ENCODE measurements at regions not wholly inside any gene's neighbourhood (a gene's known extent, or its start where the extent isn't known, plus 50 kb on each side); places are given as distances from the start of the nearest gene placed in this dataset.

GRCh38 chr12:75665216-75665615 lies 153.8 kb upstream of the KRR1 start:
- no TSS peak for BruUV-seq (replicated peaks)
- Mint-ChIP-seq H3K4me1 (ENCODE audit: low read depth, unreplicated experiment) (peaks cover 25% of the 10 kb centered on the region), H3K27me3 (ENCODE audit: insufficient read depth, unreplicated experiment) (no peaks in the 10 kb centered on the region), H3K27ac (ENCODE audit: unreplicated experiment) (peak overlapping the region; percentile 92), H3K9me3 (ENCODE audit: unreplicated experiment) (no peaks in the 10 kb centered on the region), H3K4me3 (ENCODE audit: unreplicated experiment) (no peak overlapping the region), H3K36me3 (ENCODE audit: insufficient read depth, unreplicated experiment) (no peaks in the 10 kb centered on the region)
- Histone ChIP-seq H3K4me3 (ENCODE audit: low read depth, low read length) (no peak overlapping the region), H3K9me3 (no peaks in the 10 kb centered on the region), H3K4me1 (peaks cover 37% of the 10 kb centered on the region), H3K27me3 (replicated peaks; ENCODE audit: control insufficient read depth, insufficient read depth, low read length) (no peaks in the 10 kb centered on the region), H3K36me3 (ENCODE audit: control insufficient read depth, insufficient read depth, low read length) (no peaks in the 10 kb centered on the region)
- intact Hi-C loops (cut with micrococcal nuclease; ENCODE audit: unreplicated experiment), result loop anchor here (5.0 kb wide), 1 partner anchor 43 kb away; no protein-coding TSS in a partner anchor
- no peak for TF ChIP-seq CTCF (IDR thresholded peaks at IDR 0.05; ENCODE audit: insufficient read depth in 1 of 2, low read depth in 1 of 2, low read length in 1 of 2, severe bottlenecking in 1 of 2, unreplicated experiment in 1 of 2)
- ChIA-PET CTCF (no interaction called here), POLR2A (no interaction called here)
- no peak for DNase-seq

- ChIA-PET CTCF (no interaction called here), POLR2A (no interaction called here)
- no peaks in the 10 kb centered on the region for H3K9me3 Mint-ChIP-seq (ENCODE audit: unreplicated experiment)
- H3K4me1 ChIP-seq, result peaks cover 31% of the 10 kb centered on the region
- no peak overlapping the region for H3K27ac Mint-ChIP-seq (ENCODE audit: unreplicated experiment)
- no peaks in the 10 kb centered on the region for H3K36me3 Mint-ChIP-seq (ENCODE audit: insufficient read depth, unreplicated experiment)
- H3K27me3 ChIP-seq (replicated peaks; ENCODE audit: control insufficient read depth, insufficient read depth, low read length), result no peaks in the 10 kb centered on the region
- DNase-seq, result no peak
- no peak for TF ChIP-seq CTCF (IDR thresholded peaks at IDR 0.05; ENCODE audit: insufficient read depth in 1 of 2, low read depth in 1 of 2, low read length in 1 of 2, severe bottlenecking in 1 of 2, unreplicated experiment in 1 of 2)
- intact Hi-C loops (cut with micrococcal nuclease; ENCODE audit: unreplicated experiment), result no loop called here
- no peak overlapping the region for H3K4me3 ChIP-seq (ENCODE audit: low read depth, low read length)
- peaks cover 21% of the 10 kb centered on the region for H3K4me1 Mint-ChIP-seq (ENCODE audit: low read depth, unreplicated experiment)
- BruUV-seq (replicated peaks), result no TSS peak
- H3K9me3 ChIP-seq, result no peaks in the 10 kb centered on the region
- no peaks in the 10 kb centered on the region for H3K27me3 Mint-ChIP-seq (ENCODE audit: insufficient read depth, unreplicated experiment)
- H3K4me3 Mint-ChIP-seq (ENCODE audit: unreplicated experiment), result no peak overlapping the region
- no peaks in the 10 kb centered on the region for H3K36me3 ChIP-seq (ENCODE audit: control insufficient read depth, insufficient read depth, low read length)
These were observed 151.2 kb upstream of the KRR1 start for GRCh38 chr12:75662511-75663159.

GRCh38 chr12:75661908-75662307 lies 150.5 kb upstream of the KRR1 start:
- POLR2A ChIA-PET, result no interaction called here
- DNase-seq, result no peak
- Mint-ChIP-seq H3K9me3 (ENCODE audit: unreplicated experiment) (no peaks in the 10 kb centered on the region), H3K36me3 (ENCODE audit: insufficient read depth, unreplicated experiment) (no peaks in the 10 kb centered on the region), H3K4me1 (ENCODE audit: low read depth, unreplicated experiment) (peaks cover 14% of the 10 kb centered on the region), H3K27ac (ENCODE audit: unreplicated experiment) (no peak overlapping the region), H3K27me3 (ENCODE audit: insufficient read depth, unreplicated experiment) (no peaks in the 10 kb centered on the region), H3K4me3 (ENCODE audit: unreplicated experiment) (no peak overlapping the region)
- no peak for TF ChIP-seq CTCF (IDR thresholded peaks at IDR 0.05; ENCODE audit: insufficient read depth in 1 of 2, low read depth in 1 of 2, low read length in 1 of 2, severe bottlenecking in 1 of 2, unreplicated experiment in 1 of 2)
- BruUV-seq (replicated peaks), result no TSS peak
- CTCF ChIA-PET, result no interaction called here
- no peaks in the 10 kb centered on the region for H3K36me3 ChIP-seq (ENCODE audit: control insufficient read depth, insufficient read depth, low read length)
- no peak overlapping the region for H3K4me3 ChIP-seq (ENCODE audit: low read depth, low read length)
- H3K4me1 ChIP-seq, result peaks cover 24% of the 10 kb centered on the region
- intact Hi-C loops (cut with micrococcal nuclease; ENCODE audit: unreplicated experiment), result no loop called here
- H3K27me3 ChIP-seq (replicated peaks; ENCODE audit: control insufficient read depth, insufficient read depth, low read length), result no peaks in the 10 kb centered on the region
- no peaks in the 10 kb centered on the region for H3K9me3 ChIP-seq
